ENCODE measurements at regions not wholly inside any gene's neighbourhood (a gene's known extent, or its start where the extent isn't known, plus 50 kb on each side); places are given as distances from the start of the nearest gene placed in this dataset.
"Not testable (repeated sequence)": the region's sequence is repeated elsewhere in the genome, so short reads cannot be mapped to it uniquely, and the experiment has no call there.

DNA sequence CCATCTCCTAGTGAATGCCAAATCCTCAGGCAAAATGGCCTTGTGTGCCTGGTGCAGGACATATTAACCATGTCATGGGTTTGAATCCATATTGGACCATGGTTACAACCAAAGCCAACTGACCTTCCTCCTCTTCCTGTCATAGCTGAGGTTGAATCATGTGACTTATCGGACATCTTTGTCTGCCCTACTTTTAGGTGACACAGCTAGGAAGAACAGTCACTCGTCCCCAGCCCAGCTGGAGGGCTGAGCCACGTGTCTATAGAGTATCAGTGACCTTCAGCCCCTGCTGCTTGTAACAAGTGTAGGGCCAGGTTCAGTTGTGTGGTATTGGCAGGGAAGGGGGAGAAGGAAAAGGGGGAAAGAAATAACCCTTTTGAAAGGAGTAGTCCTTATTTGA is 225.2 kb downstream of the KTN1 start:
- DNase-seq (ENCODE audit: low spot score) = no peak

DNA sequence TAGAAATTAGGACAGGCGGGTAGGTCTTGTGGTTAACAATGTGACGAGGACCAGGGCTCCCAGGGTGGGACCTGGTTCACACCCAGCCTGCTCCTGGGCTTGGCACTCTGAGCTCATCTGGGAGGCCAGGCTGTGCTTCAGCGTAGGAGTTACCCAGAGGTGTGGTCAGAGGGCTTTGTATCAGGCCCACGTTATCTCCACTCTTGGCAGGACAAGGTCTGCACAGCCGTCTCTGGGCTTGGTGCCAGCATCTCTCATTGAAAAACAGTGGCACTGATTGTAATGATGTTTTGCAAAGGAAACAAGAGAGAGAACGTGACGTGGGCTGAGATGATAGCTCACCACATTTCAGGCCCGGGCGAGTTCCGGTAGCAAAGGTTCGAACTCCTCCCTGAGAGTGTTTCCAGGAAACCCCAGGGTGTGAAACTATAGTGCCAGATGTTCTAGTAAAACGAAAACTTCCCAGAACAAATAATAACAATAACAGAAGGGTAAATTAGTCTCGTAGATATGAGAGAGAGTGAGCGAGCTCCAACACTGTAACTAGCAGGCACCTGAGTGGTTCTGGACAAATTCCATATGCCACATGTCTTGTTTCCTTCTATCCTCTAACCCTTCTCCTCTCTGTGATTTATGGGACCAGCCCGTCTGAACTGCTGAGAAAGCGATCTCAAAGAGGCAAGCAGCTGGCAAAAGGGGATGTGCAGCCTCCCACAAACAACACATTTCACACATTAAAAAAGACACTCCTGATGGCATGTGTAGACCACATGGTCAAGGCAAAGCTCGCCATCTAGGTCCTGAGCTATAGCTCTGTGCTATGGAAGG is 227.3 kb downstream of the KTN1 start:
- peak; percentile 88 for DNase-seq (ENCODE audit: low spot score)

DNA sequence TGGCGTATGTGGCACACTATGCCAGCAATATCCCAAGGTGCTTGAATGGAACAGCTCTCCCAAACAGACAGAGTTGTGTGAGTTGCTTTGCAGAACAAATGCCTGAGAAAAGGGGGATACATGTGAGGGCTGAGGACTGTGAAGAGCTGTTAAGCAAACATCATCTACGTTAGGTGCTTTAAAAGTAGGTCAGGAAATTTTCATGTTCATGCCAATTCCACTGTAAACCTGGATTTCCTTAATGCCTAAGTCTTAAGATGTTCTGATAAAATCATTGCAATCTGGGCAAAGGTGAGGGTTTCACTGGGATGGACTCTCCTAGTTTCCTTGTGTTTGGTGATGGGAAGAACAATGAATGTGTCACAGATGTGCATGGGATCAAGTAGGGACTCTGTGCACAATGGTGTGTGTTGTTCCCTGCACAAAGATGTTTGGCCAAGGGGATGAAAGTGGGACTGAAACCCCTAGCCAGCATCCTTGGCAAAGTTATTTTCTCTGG is 227.9 kb downstream of the KTN1 start:
- DNase-seq (ENCODE audit: low spot score) = peak; percentile 42

DNA sequence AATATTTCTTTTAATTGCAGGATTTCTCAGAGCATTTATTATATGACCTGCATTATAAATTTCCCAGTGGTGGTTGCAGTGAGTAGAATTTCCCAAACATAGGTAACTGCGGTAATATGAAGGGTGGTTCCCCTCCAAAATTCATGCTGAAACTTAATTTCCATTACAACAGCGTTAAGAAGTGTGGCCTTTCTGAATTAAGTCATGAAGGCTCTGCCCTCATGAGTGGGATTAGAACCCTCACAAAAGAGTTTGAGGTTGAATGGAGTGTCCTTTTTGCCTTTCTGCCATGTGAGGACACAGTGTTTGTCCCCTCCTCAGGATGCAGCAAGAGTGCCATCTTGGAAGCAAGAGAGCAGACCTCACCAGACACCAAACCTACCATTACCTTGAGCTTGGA is 233.6 kb downstream of the KTN1 start:
- no peak for DNase-seq (ENCODE audit: low spot score)

DNA sequence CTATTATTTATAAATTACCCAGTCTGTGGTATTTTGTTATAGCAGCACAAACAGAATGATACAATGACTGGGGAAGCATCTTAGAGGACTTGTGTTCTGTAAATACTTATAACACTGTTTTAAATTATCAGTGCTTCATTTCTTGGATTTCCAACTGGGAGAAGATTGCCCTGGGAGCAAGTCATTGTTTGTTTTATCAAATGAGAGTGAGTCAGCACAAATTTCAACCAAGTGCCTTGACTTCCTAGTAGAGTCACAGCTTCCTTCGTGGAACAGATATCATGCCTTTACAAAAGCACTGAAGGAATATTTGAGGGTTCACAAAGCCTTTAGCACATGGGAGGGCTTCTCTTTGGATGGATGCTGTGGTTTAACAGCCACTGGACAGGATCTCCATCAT is 234.1 kb downstream of the KTN1 start:
- DNase-seq (ENCODE audit: low spot score) = no peak

DNA sequence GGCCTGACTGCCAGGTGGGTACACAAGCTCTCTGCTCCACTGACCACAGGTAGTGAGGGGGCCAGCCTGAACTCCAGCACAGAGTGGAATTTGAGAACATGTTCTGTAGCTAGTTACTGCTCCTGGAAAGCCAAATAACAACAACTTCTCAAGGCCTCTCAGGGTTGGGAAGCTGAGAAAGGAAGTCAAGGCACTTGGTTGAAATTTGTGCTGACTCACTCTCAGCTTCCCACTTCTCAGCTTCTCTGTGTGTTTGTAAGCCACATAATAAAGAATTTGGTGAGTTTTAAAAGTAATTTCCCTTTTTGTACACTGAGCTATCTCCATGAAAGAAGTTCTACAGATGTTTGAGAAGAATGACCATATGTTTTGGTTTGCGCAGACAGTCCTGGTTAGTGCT is 234.9 kb downstream of the KTN1 start:
- no peak for DNase-seq (ENCODE audit: low spot score)

DNA sequence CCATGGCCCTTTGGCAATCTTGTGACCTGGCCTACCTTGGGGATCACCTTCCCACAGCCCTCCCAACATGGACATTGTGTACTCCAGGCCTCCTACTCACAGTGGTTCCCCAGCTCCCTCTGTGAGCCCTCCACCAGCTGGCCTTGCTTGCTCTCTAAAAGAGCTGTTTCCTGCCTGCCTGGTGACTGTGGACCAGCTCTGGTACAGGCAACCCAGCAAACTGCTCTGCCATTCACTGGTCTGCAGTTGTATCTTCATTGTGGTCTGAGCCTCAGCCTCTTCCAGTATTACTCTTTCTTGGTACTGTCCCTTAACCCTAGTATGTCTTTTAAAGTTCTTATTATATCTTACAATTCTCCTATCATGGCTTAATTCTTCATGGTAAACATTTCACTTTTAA is 236.2 kb downstream of the KTN1 start:
- DNase-seq (ENCODE audit: low spot score) = no peak

DNA sequence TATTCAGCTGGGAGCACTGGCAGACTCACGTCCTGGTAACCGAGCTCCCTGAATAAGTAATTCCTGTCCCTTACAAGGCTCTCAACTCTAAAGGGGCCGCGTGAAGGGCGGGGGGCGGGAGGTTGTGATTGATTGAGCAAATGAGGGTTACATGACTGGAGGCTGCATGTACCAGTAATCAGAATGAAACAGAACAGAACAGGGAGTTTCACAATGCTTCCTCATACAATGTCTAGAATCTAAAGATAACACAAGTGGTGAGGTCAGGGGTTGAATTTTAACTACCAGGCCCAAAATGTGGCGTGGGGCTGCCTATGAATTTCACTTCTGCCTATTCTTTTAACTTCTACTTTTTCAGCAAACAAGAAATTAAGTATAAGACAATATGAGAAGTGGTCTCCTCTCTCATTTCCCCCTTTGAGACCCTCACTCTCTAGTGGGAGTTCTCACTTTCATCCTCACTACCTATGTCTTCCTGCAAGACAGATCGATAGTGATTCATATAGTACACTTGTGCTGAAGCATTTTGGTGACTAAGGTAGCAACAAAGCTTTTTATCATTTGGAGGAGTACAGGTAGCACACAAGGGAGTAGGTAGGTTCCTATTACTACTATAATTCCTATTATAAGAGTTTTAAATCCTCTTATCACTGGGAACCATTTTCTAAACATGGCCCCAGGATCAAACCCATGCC is 239.8 kb downstream of the KTN1 start:
- no peak for DNase-seq (ENCODE audit: low spot score)

DNA sequence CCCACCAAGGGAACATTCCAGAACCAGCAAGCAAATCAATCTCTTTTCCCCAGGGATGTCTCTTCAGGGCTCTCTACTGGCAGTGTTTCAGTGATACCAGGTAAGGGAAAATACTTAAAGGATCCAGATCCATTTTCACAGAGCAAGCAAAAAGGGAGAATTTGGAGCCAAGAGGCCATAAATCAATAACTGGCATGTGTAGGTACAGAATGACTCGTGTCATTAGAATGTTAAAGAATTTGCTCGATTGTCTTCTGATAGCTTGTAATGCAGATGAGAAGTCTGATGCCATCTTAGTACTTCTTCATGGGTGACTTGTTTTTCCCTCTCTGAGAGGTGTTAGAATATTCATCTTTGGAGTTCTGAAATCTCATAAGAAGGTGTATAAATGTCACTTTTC is 242.9 kb downstream of the KTN1 start:
- DNase-seq (ENCODE audit: low spot score) = no peak

DNA sequence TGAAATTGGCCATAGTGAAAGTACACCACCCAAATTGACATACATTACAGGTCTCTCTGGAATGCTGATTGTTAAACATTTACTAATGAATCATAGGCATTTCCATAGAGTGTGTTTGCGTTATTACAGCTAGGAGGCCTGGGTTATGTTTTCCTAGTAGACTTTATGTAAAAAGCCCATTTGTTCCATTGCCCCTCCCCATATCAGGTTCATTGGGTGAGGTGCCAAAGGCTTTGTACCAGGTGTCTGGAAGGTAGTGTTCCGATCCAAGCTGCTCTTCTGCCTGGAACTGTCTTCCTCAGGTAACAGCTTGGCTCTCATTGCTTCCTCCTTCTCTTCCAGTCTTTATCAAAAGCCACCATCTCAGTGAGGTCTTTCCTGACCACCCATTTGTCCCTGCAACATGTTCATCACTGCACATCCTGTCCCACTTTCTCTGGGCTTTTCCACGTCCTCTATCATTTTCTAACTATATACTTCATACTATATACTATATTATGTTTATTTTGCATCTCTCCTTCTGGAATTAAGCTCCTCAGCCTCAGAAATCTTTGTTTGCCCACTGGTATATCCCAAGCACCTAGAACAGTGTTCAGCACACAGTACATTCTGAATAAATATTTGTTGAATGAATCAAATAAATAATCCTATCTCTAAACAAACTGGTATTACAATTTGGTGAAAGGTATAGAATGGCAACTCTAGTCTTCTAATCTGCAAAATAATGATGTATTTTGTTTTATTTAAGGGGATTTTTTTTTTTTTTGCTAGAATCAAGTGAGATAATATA is 252.3 kb downstream of the KTN1 start:
- peak; percentile 90 for DNase-seq (ENCODE audit: low spot score)

DNA sequence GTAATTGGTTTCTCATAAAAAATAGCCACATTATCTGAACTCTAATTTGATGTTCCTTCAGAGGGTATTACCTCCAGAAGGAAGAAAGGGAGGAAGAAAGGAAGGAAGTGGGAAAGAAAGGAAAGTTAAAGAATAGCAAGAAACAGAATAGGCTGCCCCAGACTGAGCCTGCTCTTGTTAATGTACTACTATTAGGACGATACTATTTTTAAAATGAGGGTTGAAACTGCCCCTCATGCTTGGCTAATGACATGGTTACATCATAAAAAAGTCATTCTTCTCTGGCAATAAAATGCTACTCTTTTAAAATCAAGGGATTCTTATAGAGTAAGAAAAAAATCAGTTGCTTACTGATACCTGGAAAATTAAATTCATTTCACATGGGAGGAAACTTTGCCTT is 253.0 kb downstream of the KTN1 start:
- DNase-seq (ENCODE audit: low spot score) = peak; percentile 26

DNA sequence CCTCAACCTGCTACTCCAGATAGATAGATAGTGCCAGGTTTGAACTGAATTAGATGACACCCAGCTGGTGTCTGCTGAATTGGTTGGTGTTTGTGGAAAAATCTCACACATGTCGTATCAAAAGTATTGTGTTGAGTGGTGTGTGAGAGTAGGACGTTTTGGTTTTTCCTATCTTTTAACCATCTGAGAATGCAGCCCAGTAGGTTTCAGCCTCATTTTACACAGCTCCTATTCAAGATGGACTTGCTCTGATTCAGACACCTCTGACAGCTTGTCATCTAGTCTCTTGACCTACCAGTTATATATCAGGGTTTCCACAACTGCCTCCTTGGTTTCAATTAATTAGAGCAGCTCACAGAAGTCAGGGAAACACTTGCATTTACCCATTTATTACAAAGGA is 254.4 kb downstream of the KTN1 start:
- no peak for DNase-seq (ENCODE audit: low spot score)

DNA sequence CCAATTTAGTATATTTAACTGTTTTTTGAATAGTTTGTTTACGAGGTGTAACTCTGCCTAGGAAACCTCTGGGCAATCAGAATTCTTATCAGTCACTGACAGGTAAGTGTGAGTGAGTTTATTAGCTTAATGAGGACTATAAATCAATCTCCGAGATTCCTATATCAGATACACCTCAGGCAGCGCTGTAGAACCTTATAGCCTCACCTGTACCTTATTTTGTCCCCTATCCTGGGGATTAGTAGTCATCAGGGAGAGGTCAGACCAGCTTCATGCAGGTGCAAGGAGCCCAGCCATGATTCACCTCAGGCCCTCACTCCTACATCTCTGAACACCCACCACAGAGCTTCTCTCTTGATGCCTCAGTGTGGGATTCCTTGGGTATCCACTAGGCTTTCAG is 256.0 kb downstream of the KTN1 start:
- no peak for DNase-seq (ENCODE audit: low spot score)

DNA sequence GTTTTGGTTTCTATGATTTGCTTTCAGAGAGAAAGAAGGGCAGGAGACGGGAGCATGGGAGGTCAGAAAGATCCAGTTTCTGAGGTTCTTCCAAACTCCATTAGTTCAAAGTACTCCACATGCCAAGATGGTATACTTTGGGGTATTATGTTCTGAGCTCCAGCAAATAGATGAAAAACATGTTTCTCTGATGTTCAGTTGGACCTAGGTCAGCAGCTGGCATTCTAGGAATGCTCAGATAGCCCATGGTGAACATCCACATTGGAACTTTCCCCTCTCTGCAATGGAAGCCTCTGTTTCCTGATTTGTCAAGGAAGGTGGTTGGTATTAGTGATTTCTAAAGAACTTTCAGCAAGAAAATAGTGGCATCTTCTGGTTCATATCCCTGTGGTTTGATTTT is 257.5 kb downstream of the KTN1 start:
- no peak for DNase-seq (ENCODE audit: low spot score)

DNA sequence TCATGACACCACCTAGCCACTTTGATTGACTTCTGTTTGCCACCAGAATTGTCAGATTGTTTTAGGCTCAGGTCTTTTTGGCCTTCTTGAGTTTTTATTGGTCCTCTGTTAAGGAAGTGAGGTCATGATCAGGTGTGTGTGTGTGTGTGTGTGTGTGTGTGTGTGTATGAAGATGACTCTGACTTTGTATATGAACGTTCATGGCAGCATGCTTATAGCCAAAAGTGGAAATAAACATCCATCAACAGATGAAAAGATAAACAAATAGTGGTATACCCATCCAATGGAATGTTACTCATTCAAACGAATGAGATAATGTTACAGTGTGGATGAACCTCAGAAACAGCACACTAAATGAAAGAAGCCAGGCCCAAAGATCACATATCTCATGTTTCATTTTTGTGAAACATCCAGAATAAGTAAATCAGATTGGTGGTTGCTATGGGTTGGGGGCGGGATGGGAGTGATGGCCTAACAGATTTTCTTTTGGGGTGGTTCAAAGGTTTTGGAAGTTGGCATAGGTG is 258.6 kb downstream of the KTN1 start:
- DNase-seq (ENCODE audit: low spot score) = no peak

DNA sequence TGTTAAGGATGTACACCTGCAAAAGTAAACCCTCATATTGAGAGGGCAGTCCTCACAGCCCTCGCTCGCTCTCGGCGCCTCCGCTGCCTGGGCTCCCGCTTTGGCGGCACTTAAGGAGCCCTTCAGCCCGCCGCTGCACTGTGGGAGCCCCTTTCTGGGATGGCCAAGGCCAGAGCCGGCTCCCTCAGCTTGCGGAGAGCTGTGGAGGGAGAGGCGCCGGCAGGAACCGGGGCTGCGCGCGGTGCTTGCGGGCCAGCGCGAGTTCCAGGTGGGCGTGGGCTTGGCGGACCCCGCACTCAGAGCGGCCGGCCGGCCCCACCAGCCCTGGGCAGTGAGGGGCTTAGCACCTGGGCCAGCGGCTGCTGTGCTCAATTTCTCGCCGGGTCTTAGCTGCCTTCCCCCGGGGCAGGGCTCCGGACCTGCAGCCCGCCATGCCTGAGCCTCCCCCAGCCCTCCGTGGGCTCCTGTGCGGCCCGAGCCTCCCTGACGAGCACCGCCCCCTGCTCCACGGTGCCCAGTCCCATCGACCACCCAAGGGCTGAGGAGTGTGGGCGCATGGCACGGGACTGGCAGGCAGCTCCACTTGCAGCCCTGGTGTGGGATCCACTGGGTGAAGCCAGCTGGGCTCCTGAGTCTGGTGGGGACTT is 259.4 kb downstream of the KTN1 start:
- DNase-seq (ENCODE audit: low spot score) = not testable (repeated sequence)

DNA sequence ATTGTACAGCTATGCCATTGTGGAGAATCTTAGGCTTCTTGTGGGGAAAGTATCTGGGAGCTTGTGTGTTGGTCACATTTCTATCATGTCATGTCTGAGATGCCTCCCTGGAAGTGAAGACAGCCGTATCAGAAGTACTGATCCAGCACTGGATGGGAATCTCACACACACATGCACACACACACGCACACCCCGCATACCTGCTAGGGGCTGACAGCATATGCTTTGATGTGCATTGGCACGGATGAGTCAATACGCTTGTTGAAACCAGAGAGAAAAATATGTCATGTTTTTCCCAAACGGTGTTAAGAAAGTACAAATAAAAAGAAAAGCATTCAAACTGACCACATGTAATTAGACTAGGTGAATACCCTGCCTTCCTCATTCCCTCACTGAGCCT is 260.8 kb downstream of the KTN1 start:
- no peak for DNase-seq (ENCODE audit: low spot score)

DNA sequence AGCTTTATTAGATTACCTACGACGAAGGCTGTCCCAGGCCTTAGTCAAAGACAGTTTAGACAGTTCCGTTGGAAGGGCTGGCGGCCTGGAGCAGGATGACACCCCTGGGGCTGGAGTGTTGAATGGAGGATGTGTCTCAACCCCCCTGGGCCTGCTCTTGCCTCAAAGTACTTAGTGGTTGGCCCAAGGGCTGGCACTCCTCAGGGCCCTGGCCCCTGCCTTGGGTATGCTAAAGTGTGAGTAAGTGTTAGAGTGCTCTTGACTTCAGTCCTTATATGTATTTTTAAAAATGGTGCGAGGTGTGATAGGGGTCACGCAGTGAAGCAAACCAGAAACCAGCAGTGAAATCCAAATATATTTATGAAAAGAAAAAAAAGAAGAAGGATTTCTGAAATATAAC is 261.6 kb downstream of the KTN1 start:
- DNase-seq (ENCODE audit: low spot score) = no peak

DNA sequence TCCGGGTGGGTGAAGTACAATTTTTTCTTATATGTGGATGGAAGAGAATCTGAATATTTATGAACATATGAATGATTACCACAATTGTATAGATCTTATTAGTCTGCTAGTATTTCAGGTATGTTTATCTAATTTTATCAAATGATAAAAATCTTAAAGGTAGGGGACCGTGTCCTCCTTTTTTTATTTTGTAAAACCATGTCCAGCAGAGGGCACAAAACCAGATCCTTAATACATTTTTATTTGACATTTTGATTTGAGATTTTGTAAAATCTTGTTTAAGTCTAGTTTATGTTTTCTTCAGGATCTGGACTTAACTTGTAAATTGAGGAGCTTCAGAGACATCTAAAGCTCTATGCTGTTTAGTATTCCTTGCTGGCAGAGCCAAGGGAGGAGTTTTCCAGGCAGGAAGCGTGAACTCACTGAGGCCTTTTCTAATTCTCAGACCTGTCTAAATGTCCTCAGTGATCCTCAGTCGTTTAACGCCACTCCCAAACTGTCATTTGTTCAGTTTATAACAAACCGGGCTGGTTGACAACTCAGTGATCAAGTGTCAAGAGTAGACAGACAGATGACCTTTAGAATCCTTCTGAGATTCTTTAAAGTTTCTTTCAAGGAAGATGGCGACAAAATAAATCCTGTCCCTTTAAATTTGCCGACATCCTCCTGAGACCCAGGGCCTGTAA is 263.9 kb downstream of the KTN1 start:
- no peak for DNase-seq (ENCODE audit: low spot score)

DNA sequence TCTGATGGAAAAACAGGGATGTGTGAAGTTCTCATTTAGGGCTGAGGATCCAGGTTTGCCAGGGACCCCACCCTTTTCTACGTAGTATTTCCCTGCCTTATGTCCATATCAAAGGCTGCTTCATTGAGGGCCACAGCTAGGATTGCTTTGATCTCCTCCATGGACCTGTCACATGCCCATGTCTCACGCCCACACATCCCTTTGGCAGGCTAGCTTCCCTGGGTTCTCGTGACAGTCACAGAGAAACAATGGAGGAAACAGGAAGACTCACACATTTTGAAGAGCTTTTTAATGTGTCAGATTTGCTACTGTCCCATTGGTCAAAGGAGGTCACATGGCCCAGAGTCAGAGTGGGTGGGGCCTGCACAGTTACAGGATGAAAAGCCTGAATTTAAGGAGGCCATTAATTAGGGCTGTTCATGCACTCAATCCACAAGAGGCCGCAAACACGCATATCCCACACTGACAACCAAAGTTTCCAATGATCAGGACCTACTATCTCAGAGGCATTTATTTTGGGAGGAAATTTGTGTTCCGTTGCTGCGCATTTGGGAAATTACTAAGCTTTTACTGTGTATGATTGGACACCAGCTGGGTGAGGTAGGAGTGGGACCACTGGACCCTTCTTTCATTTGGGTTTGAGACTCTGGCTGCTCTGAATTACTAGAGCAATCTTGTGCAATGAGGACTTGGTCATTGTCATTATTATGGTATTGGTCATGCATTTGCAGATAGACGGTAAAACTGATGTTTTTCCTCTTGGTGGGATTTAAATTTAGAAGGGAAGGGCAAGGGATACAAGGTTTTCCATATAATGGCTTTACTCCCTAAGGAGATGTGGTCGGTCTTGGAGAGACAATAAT is 266.2 kb downstream of the KTN1 start:
- DNase-seq (ENCODE audit: low spot score) = no peak

Measured in HT-29 (cell line).